MCF 10A (cell line): ENCODE measurements at regions not wholly inside any gene's neighbourhood (a gene's known extent, or its start where the extent isn't known, plus 50 kb on each side); places are given as distances from the start of the nearest gene placed in this dataset.

Experiments
- BruUV-seq: library from RNA; stranded (reverse); fragments of 400-500 nt; replicated peaks from 2 replicates; lab custom pipeline; 2021; lab: Mats Ljungman, UMichigan
- CTCF ChIA-PET: fragments of 300-600 bp; sonication (Branson Sonifier 250); formaldehyde crosslinking; extraction: SDS; loops from one replicate; lab custom pipeline; 2021; ENCODE audit warnings: antibody characterized with exemption, inconsistent platforms; lab: Yijun Ruan, JAX
- POLR2A ChIA-PET: fragments of 300-600, 350-650 bp; sonication (Branson Sonifier 250); formaldehyde crosslinking; extraction: SDS; loops from one replicate; lab custom pipeline; 2020; ENCODE audit warnings: antibody characterized with exemption, inconsistent platforms; lab: Yijun Ruan, JAX
- DNase-seq: peaks from one replicate; pipeline ENCODE4 v3.0.0-alpha.2; 2018; ENCODE audit not compliant: unreplicated experiment
- H3K27ac Mint-ChIP-seq: one replicate; pipeline ENCODE4 v1.8.0; 2022; ENCODE audit warnings: mild to moderate bottlenecking, low read depth, mixed read lengths; ENCODE audit not compliant: unreplicated experiment
- H3K27me3 Mint-ChIP-seq: one replicate; pipeline ENCODE4 v1.8.0; 2022; ENCODE audit warnings: mixed read lengths; ENCODE audit not compliant: insufficient read depth, unreplicated experiment
- H3K36me3 Mint-ChIP-seq: one replicate; pipeline ENCODE4 v1.8.0; 2022; ENCODE audit warnings: mild to moderate bottlenecking, moderate library complexity, mixed read lengths; ENCODE audit not compliant: insufficient read depth, unreplicated experiment
- H3K4me1 Mint-ChIP-seq: one replicate; pipeline ENCODE4 v1.8.0; 2022; ENCODE audit warnings: mixed read lengths; ENCODE audit not compliant: insufficient read depth, unreplicated experiment
- H3K4me3 Mint-ChIP-seq: one replicate; pipeline ENCODE4 v1.8.0; 2022; ENCODE audit warnings: mild to moderate bottlenecking, moderate library complexity, mixed read lengths; ENCODE audit not compliant: unreplicated experiment
- H3K9me3 Mint-ChIP-seq: one replicate; pipeline ENCODE4 v1.8.0; 2022; ENCODE audit warnings: mixed read lengths; ENCODE audit not compliant: unreplicated experiment
- intact Hi-C: fragments of 100-400 bp; cut with micrococcal nuclease; formaldehyde crosslinking; loops from 2 replicates; pipeline ENCODE4 v1.14.1; 2022
- TF ChIP-seq, protein P1 (sequence below): fragments of 200-600 bp; IDR thresholded peaks from one replicate; pipeline ENCODE4 v1.8.0; 2022; ENCODE audit warnings: antibody characterized with exemption, mild to moderate bottlenecking; ENCODE audit not compliant: unreplicated experiment

DNA sequence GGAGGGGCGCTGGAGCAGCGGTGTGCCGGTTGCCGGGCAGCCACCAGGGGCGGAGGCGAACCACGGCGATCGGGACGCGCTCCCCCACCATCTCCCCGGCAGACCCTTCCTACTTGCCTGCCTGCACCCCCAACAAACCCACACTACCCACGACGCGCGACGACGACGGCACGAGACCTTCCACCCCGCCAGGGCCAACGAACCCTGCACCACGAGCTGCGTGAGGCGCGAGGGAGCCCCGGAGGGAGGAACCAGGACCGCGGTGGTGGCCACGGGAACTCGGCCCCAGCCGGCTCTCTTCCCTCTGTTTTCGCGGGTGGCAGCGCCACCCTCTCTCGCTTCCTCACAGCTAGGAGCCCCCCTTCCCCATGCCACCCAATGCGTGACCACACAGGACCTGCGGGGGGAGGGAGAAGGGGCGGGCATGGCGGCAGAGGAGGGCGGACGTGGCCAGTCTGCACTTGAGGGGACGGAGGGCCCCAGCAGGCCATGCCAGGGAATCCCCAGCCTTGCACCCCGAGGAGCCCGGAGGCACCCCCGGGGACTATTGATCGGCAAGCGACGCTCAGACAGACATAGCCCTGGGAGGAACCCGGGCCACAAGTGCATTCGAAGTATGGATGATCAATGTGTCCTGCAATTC, 1516.4 kb upstream of the DEFB115 start:
- Mint-ChIP-seq H3K9me3 (no peaks in the 10 kb centered on the region), H3K4me3 (no peak overlapping the region), H3K36me3 (peaks cover 5% of the 10 kb centered on the region), H3K27ac (no peak overlapping the region), H3K4me1 (no peaks in the 10 kb centered on the region), H3K27me3 (no peaks in the 10 kb centered on the region)
- intact Hi-C loops, result no loop called here
- DNase-seq, result no peak
- no TSS peak for BruUV-seq
- POLR2A ChIA-PET, result no interaction called here
- CTCF ChIA-PET, result no interaction called here
- TF ChIP-seq, protein P1, sequence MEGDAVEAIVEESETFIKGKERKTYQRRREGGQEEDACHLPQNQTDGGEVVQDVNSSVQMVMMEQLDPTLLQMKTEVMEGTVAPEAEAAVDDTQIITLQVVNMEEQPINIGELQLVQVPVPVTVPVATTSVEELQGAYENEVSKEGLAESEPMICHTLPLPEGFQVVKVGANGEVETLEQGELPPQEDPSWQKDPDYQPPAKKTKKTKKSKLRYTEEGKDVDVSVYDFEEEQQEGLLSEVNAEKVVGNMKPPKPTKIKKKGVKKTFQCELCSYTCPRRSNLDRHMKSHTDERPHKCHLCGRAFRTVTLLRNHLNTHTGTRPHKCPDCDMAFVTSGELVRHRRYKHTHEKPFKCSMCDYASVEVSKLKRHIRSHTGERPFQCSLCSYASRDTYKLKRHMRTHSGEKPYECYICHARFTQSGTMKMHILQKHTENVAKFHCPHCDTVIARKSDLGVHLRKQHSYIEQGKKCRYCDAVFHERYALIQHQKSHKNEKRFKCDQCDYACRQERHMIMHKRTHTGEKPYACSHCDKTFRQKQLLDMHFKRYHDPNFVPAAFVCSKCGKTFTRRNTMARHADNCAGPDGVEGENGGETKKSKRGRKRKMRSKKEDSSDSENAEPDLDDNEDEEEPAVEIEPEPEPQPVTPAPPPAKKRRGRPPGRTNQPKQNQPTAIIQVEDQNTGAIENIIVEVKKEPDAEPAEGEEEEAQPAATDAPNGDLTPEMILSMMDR, result no peak

DNA sequence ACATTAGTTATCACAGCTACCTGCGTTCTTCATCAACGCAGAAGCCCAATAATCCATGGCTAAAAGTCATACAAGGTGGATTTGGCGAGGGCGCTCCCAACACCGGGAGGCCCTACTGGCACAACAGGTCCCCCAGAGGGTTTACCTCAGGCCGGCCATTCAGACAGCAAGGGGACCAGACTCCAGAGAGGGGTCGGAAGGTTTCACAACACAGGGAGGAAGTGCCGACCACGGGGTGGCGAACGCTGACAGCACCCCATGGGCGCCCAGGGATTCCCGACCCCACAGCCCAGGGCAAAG, 1515.9 kb upstream of the DEFB115 start:
- no peak overlapping the region for H3K4me3 Mint-ChIP-seq
- H3K27me3 Mint-ChIP-seq, result no peaks in the 10 kb centered on the region
- CTCF ChIA-PET, result no interaction called here
- no peak for DNase-seq
- BruUV-seq, result no TSS peak
- H3K9me3 Mint-ChIP-seq, result no peaks in the 10 kb centered on the region
- H3K27ac Mint-ChIP-seq, result no peak overlapping the region
- intact Hi-C loops, result no loop called here
- H3K36me3 Mint-ChIP-seq, result peaks cover 5% of the 10 kb centered on the region
- POLR2A ChIA-PET, result no interaction called here
- TF ChIP-seq, protein P1, result no peak
- no peaks in the 10 kb centered on the region for H3K4me1 Mint-ChIP-seq

DNA sequence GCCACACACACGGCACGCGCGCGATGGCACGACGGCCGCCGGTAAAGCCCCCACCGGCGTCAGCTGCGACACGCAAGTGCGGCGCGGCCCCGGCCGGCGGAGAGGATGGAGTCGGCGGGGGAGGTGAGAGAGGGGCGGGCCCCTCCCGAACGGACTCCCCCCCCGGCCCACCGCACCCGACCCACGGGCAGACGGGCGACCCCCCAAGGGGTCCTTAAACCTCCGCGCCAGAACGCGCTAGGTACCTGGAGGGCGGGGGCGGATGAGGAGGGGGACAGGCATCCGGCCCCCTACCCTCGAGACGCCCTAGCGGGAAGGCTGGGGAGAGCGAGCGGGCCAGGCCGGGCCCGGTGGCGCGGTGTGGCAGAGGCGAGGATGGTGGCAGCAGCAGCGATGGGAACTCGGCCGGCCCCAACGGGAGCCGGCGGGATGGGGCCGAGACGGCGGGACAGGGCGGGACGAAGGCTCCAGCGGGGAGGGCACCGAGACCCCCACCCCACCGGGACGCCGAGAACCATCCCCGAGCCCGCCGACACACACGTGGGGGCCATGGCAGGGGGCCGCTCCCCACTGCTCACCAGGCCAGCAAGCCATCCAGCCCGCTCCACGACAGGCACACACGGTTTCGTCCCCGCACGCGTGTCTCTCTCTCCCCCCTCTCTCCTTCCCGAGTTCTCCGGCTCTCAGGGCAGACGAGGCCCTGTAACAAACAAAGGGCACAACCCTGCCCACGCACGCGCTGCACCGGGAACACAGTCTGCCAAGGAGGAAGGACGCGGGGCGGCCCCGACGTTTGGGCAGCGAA, 1515.4 kb upstream of the DEFB115 start:
- H3K27ac Mint-ChIP-seq, result no peak overlapping the region
- POLR2A ChIA-PET, result no interaction called here
- TF ChIP-seq, protein P1, result no peak
- CTCF ChIA-PET, result no interaction called here
- DNase-seq, result no peak
- intact Hi-C loops, result no loop called here
- H3K36me3 Mint-ChIP-seq, result peaks cover 5% of the 10 kb centered on the region
- BruUV-seq, result no TSS peak
- H3K4me3 Mint-ChIP-seq, result no peak overlapping the region
- H3K27me3 Mint-ChIP-seq, result no peaks in the 10 kb centered on the region
- H3K4me1 Mint-ChIP-seq, result no peaks in the 10 kb centered on the region
- H3K9me3 Mint-ChIP-seq, result no peaks in the 10 kb centered on the region

DNA sequence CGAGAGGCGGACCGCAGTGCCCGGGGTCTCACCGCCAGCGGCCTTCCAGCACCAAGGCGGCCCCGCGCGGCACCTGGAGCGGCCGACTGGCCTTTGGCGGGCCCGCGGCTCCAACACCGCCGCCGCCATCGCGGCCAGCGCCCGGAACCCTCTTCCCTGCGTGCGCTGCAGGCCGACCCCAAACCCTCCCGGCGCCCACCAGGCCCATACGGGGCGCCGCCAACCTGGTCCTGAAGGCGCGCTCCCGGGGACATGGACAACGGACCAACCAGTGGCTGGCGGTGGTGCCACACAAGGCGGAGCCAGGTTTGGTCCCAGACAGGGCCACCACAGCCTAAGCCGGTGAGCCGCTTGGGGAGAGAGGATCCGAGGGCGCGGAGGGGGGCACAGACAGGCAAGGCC, 1514.8 kb upstream of the DEFB115 start:
- intact Hi-C loops, result no loop called here

More for the DNA sequence above, 1514.8 kb upstream of the DEFB115 start:
- no peaks in the 10 kb centered on the region for H3K27me3 Mint-ChIP-seq
- H3K27ac Mint-ChIP-seq, result no peak overlapping the region
- ChIA-PET POLR2A (no interaction called here), CTCF (no interaction called here)
- no peak for DNase-seq
- TF ChIP-seq, protein P1, result no peak
- no peaks in the 10 kb centered on the region for H3K4me1 Mint-ChIP-seq
- H3K4me3 Mint-ChIP-seq, result no peak overlapping the region
- no peaks in the 10 kb centered on the region for H3K9me3 Mint-ChIP-seq
- BruUV-seq, result no TSS peak
- H3K36me3 Mint-ChIP-seq, result peaks cover 5% of the 10 kb centered on the region
